Neuron (in vitro differentiated cells): ENCODE measurements at regions not wholly inside any gene's neighbourhood (a gene's known extent, or its start where the extent isn't known, plus 50 kb on each side); places are given as distances from the start of the nearest gene placed in this dataset.
"Not testable (repeated sequence)": the region's sequence is repeated elsewhere in the genome, so short reads cannot be mapped to it uniquely, and the experiment has no call there.

Source experiments
- H2AFZ ChIP-seq: one replicate; pipeline ENCODE4 v1.6.1; 2013; ENCODE audit warnings: low read depth, mild to moderate bottlenecking, inconsistent platforms, low read length, moderate library complexity
- H3K27me3 ChIP-seq: one replicate; pipeline ENCODE4 v1.6.1; 2013; ENCODE audit warnings: low read length; ENCODE audit not compliant: insufficient read depth
- H3K36me3 ChIP-seq: one replicate; pipeline ENCODE4 v1.6.1; 2013; ENCODE audit warnings: low read length; ENCODE audit not compliant: insufficient read depth
- H3K4me1 ChIP-seq: one replicate; pipeline ENCODE4 v1.6.1; 2013; ENCODE audit warnings: low read length; ENCODE audit not compliant: insufficient read depth
- H3K4me3 ChIP-seq: 2 replicates; pipeline ENCODE4 v1.5.1; 2013; ENCODE audit warnings: mild to moderate bottlenecking, low read length, moderate library complexity
- H3K9me3 ChIP-seq: one replicate; pipeline ENCODE4 v1.6.1; 2013; ENCODE audit warnings: low read length

DNA sequence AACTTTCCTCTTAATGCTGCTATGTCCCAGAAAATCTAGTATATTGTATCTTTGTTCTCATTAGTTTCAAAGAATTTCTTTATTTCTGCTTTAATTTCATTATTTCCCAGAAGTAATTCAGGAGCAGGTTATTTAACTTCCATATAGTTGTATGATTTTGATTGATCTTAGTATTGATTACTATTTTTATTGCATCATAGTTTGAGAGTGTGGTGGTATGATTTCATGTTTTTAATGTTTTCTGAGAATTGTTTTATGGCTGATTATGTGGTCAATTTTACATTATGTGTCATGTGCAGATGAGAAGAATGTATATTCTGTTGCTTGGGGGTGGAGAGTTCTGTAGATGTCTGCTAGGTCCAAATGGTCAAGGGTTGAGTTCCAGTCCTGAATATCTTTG, 425.6 kb upstream of the RORB start:
- no peaks in the 10 kb centered on the region for H3K4me1 ChIP-seq
- no peak overlapping the region for H2AFZ ChIP-seq
- H3K27me3 ChIP-seq, result no peaks in the 10 kb centered on the region
- no peak overlapping the region for H3K4me3 ChIP-seq
- no peaks in the 10 kb centered on the region for H3K9me3 ChIP-seq
- no peaks in the 10 kb centered on the region for H3K36me3 ChIP-seq

DNA sequence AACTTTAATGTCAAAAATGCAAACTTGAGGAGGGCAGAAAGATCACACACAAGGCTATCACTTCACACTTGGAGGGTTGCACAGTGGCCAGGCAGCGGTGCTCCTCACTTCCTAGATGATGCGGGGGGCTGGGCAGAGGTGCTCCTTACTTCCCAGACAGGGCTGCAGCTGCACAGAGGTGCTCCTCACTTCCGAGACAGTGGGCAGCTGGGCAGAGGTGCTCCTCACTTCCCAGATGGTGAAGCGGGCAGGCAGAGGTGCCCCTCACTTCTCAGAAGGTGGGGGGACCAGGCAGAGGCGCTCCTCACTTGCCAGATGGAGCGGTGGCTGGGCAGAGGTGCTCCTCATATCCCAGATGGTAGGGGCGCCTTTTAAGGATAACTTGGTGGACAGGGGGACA, 423.2 kb upstream of the RORB start:
- no peak overlapping the region for H2AFZ ChIP-seq
- no peaks in the 10 kb centered on the region for H3K36me3 ChIP-seq
- H3K9me3 ChIP-seq, result no peaks in the 10 kb centered on the region
- H3K4me1 ChIP-seq, result no peaks in the 10 kb centered on the region
- H3K27me3 ChIP-seq, result no peaks in the 10 kb centered on the region
- no peak overlapping the region for H3K4me3 ChIP-seq

GRCh38 chr9:74078647-74079046, 418.5 kb upstream of the RORB start:
- no peaks in the 10 kb centered on the region for H3K9me3 ChIP-seq
- H3K4me3 ChIP-seq, result no peak overlapping the region
- no peak overlapping the region for H2AFZ ChIP-seq
- no peaks in the 10 kb centered on the region for H3K36me3 ChIP-seq
- H3K27me3 ChIP-seq, result no peaks in the 10 kb centered on the region
- H3K4me1 ChIP-seq, result no peaks in the 10 kb centered on the region

DNA sequence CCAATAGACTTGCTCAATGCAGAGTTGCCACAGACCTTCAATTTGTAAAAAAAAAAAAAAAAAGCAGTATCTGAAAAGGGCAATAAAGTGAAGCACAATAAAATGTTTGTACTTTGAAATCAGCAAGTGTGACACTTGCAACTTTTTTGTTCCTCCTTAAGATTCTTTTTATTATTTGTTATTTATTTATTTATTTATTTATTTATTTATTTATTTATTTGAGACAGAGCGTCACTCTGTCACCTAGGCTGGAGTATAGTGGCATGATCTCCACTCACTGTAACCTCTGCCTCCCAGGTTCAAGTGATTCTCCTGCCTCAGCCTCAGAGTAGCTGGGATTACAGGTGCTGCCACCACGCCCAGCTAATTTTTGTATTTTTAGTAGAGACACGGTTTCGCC, 416.5 kb upstream of the RORB start:
- H3K4me1 ChIP-seq, H3K27me3 ChIP-seq, H3K4me3 ChIP-seq, H3K36me3 ChIP-seq, H2AFZ ChIP-seq, H3K9me3 ChIP-seq: not testable (repeated sequence)

DNA sequence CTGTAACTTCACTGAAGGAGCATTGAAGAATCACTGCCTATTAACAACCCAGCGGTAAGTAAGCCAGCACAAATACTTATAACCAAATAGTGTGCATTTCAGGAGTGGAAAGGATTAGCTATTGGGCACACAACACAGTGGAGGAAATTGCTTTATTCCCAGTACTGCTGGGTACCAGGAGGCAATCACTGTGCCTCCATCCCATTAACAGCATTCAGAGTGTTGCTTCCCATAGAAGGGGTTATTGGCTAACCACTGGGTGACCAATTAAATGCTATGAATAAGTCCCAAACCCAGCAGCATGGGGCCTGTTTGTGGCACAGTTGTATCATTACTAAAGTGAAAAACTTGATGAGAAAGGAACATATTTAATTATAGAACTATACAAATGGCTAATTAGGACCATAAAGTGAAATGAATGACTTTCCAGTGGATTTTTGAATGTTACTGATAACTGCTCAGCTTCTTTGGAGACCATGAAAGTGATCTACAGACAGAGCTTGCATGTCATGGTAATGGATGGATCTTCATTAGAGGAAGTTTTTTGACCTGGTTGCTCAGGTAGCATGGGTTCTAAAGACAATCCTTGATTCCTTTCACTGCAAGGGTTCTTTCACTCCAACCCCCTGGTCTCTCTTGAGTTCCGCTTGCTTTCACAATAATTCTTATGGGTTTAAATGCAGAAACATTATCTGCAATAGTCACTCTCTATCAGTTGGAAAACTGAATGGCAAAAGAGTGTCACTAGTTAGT, 413.3 kb upstream of the RORB start:
- Histone ChIP-seq H3K4me1 (no peaks in the 10 kb centered on the region), H2AFZ (no peak overlapping the region), H3K36me3 (no peaks in the 10 kb centered on the region), H3K27me3 (no peaks in the 10 kb centered on the region), H3K4me3 (no peak overlapping the region), H3K9me3 (no peaks in the 10 kb centered on the region)

DNA sequence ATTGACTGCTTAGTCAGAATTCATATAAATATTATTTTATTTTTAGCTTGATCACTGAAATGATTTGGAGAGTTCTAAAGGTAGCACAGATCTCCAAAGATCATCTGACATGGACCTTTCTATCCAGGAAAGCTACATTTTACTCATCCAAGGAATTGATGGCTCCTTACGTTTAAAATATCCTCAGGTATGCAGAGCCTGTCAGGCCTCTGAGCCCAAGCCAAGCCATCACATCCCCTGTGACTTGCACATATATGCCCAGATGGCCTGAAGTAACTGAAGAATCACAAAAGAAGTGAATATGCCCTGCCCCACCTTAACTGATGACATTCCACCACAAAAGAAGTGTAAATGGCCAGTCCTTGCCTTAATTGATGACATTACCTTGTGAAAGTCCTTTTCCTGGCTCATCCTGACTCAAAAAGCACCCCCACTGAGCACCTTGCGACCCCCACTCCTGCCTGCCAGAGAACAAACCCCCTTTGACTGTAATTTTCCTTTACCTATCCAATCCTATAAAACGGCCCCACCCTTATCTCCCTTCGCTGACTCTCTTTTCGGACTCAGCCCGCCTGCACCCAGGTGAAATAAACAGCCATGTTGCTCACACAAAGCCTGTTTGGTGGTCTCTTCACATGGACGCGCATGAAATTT, 411.6 kb upstream of the RORB start:
- not testable (repeated sequence) for H3K4me3 ChIP-seq

DNA sequence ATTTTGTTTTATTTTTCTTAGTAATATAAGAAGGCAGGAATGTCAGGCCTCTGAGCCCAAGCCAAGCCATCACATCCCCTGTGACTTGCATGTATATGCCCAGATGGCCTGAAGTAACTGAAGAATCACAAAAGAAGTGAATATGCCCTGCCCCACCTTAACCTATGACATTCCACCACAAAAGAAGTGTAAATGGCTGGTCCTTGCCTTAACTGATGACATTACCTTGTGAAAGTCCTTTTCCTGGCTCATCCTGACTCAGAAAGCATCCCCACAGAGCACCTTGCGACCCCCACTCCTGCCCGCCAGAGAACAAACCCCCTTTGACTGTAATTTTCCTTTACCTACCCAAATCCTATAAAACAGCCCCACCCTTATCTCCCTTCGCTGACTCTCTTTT, 406.2 kb upstream of the RORB start:
- not testable (repeated sequence) for H3K4me1 ChIP-seq, H3K4me3 ChIP-seq, H3K27me3 ChIP-seq, H3K36me3 ChIP-seq, H3K9me3 ChIP-seq, H2AFZ ChIP-seq

More for the DNA sequence above, 411.6 kb upstream of the RORB start:
- H3K36me3 ChIP-seq, H3K27me3 ChIP-seq, H3K9me3 ChIP-seq, H3K4me1 ChIP-seq, H2AFZ ChIP-seq: not testable (repeated sequence)

- Histone ChIP-seq H3K9me3 (no peaks in the 10 kb centered on the region), H3K27me3 (no peaks in the 10 kb centered on the region), H2AFZ (no peak overlapping the region), H3K4me3 (no peak overlapping the region), H3K4me1 (peaks cover 2% of the 10 kb centered on the region), H3K36me3 (no peaks in the 10 kb centered on the region)
Observed at GRCh38 chr9:74092491-74092834, 404.7 kb upstream of the RORB start.

DNA sequence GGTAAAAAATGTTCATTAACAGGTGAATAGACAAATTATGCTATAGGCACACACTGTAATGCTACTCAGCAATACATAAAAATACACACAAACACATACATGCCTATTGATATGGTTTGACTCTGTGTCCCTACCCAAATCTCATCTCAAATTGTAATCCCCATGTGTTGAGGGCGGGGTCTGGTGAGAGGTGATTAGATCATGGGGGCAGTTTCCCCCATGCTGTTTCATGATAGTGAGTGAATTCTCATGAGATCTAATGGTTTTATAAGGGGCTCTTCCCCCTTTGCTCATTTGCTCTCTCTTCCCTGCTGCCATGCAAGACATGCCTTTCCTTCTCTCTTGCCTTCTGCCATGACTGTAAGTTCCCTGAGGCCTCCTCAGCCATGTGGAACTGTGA, 403.1 kb upstream of the RORB start:
- H3K4me1 ChIP-seq, H3K4me3 ChIP-seq, H3K9me3 ChIP-seq, H3K27me3 ChIP-seq, H3K36me3 ChIP-seq, H2AFZ ChIP-seq: not testable (repeated sequence)

DNA sequence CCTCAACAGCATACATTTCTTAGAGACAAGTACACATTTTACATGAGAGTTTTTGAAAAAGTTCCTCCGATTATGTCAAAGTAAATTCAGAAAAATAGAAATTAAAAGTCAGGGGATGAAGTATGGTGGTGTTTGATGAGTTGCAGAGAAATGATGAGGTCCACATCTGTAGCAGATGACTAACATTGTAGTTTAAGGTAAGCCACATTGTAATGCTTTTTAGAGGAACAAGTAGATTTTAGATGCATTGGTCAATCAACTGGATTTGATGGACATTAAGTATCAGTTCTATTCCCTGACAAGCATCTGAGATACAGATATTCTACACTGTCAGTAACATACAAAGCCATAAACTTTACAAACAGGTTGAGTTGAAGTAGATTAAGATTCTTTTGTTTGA, 402.4 kb upstream of the RORB start:
- Histone ChIP-seq H3K4me1 (peaks cover 2% of the 10 kb centered on the region), H3K4me3 (no peak overlapping the region), H3K27me3 (no peaks in the 10 kb centered on the region), H3K36me3 (no peaks in the 10 kb centered on the region), H3K9me3 (no peaks in the 10 kb centered on the region), H2AFZ (no peak overlapping the region)

- no peaks in the 10 kb centered on the region for H3K27me3 ChIP-seq
- no peak overlapping the region for H2AFZ ChIP-seq
- H3K4me1 ChIP-seq, result peaks cover 2% of the 10 kb centered on the region
- H3K36me3 ChIP-seq, result no peaks in the 10 kb centered on the region
- no peak overlapping the region for H3K4me3 ChIP-seq
- no peaks in the 10 kb centered on the region for H3K9me3 ChIP-seq
Observed at GRCh38 chr9:74095925-74096324, 401.2 kb upstream of the RORB start.

GRCh38 chr9:74096420-74096819, 400.7 kb upstream of the RORB start:
- no peak overlapping the region for H3K4me3 ChIP-seq

DNA sequence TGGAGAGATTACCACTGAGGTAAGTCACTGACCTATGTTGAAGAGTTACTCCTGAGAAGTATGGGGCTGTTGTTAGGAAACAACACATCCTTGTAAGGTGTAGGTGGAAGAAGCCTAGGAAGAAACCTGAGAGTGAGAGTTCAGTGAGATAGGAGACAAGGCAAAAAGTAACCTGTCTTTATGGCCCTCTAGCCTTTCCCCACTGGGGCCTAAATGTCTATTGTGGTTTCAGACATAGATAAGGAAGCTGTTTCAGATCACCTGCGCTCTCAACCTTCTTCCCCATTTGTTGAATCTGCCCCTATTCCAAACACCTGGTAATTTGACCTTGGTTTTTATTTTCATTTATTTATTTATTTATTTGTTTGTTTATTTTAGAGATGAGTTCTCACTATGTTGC, 397.1 kb upstream of the RORB start:
- no peaks in the 10 kb centered on the region for H3K4me1 ChIP-seq
- H3K27me3 ChIP-seq, result no peaks in the 10 kb centered on the region
- no peaks in the 10 kb centered on the region for H3K9me3 ChIP-seq
- H2AFZ ChIP-seq, result no peak overlapping the region
- no peak overlapping the region for H3K4me3 ChIP-seq
- no peaks in the 10 kb centered on the region for H3K36me3 ChIP-seq

More at GRCh38 chr9:74096420-74096819, 400.7 kb upstream of the RORB start:
- Histone ChIP-seq H3K9me3 (no peaks in the 10 kb centered on the region), H3K4me1 (peaks cover 2% of the 10 kb centered on the region), H3K36me3 (no peaks in the 10 kb centered on the region), H3K27me3 (no peaks in the 10 kb centered on the region), H2AFZ (no peak overlapping the region)

DNA sequence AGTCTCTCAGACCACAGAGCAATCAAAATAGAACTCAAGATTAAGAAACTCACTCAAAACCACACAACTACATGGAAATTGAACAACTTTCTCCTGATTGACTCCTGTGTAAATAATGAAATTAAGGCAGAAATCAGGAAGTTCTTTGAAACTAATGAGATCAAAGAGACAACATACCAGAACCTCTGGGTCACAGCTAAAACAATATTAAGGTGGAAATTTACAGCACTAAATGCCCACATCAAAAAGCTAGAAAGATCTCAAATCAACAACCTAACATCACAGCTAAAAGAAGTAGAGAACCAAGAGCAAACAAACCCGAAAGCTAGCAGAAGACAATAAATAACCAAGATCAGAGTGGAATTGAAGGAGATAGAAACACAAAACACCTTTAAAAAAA, 395.0 kb upstream of the RORB start:
- not testable (repeated sequence) for H3K4me3 ChIP-seq, H3K4me1 ChIP-seq, H3K9me3 ChIP-seq, H2AFZ ChIP-seq, H3K36me3 ChIP-seq, H3K27me3 ChIP-seq
